Liver (tissue), 8 donors: ENCODE measurements at regions not wholly inside any gene's neighbourhood (a gene's known extent, or its start where the extent isn't known, plus 50 kb on each side); places are given as distances from the start of the nearest gene placed in this dataset.

Source experiments
- DNase-seq: peaks from one replicate; pipeline ENCODE4 v3.0.0-alpha.2; 2017; ENCODE audit warnings: low spot score
- H3K27ac ChIP-seq, 2 donors: one replicate each; pipeline ENCODE4 v1.7.0; 2013; ENCODE audit warnings: inconsistent platforms in 2 of 2, low read length in 2 of 2, control low read depth in 1 of 2, low read depth in 1 of 2, mild to moderate bottlenecking in 1 of 2
- H3K27me3 ChIP-seq, 4 donors: one replicate each; pipeline versions ENCODE4 v1.6.1 to v1.7.0; 2013; ENCODE audit warnings: low read length in 3 of 4, inconsistent platforms in 1 of 4, mild to moderate bottlenecking in 1 of 4, moderate library complexity in 1 of 4; ENCODE audit not compliant: control insufficient read depth in 4 of 4, insufficient read depth in 4 of 4
- H3K36me3 ChIP-seq, 4 donors: one replicate each; pipeline versions ENCODE4 v1.6.1 to v1.7.0; 2013; ENCODE audit warnings: low read length in 3 of 4, mild to moderate bottlenecking in 3 of 4, low read depth in 1 of 4, moderate library complexity in 1 of 4; ENCODE audit not compliant: control insufficient read depth in 4 of 4, insufficient read depth in 3 of 4
- H3K4me1 ChIP-seq, 4 donors: one replicate each; pipeline versions ENCODE4 v1.6.1 to v1.7.0; 2013; ENCODE audit warnings: low read length in 3 of 4, mild to moderate bottlenecking in 3 of 4, moderate library complexity in 1 of 4; ENCODE audit not compliant: control insufficient read depth in 4 of 4, insufficient read depth in 4 of 4
- H3K4me3 ChIP-seq, 3 donors: one replicate each; pipeline versions ENCODE4 v1.6.1 to v1.7.0; 2013; ENCODE audit warnings: low read length in 3 of 3, control low read depth in 1 of 3, low read depth in 1 of 3, mild to moderate bottlenecking in 1 of 3
- H3K9ac ChIP-seq, 2 donors: one replicate each; pipeline ENCODE4 v1.7.0; 2013; ENCODE audit warnings: low read length in 2 of 2, mild to moderate bottlenecking in 2 of 2, moderate library complexity in 2 of 2, control low read depth in 1 of 2, low read depth in 1 of 2
- H3K9me3 ChIP-seq, 4 donors: one replicate each; pipeline versions ENCODE4 v1.6.1 to v1.7.0; 2013; ENCODE audit warnings: low read length in 3 of 4; ENCODE audit not compliant: control insufficient read depth in 4 of 4
- ATF3 ChIP-seq: IDR thresholded peaks from 2 replicates; pipeline ENCODE4 v1.6.1; 2016; ENCODE audit warnings: antibody characterized with exemption
- CTCF ChIP-seq: fragments of 150-350 bp; IDR thresholded peaks from 2 replicates; pipeline ENCODE4 v1.5.1; 2017; ENCODE audit warnings: improper control_type of control experiment, low read depth, low read length; ENCODE audit not compliant: missing input control
- EGR1 ChIP-seq, 2 donors: IDR thresholded peaks; 2 replicates each; pipeline ENCODE4 v1.6.1; 2016 to 2018; ENCODE audit warnings: antibody characterized with exemption in 2 of 2, low read depth in 2 of 2
- FOXA2 ChIP-seq: IDR thresholded peaks from 2 replicates; pipeline ENCODE4 v1.6.1; 2016; ENCODE audit warnings: antibody characterized with exemption
- GABPA ChIP-seq, 2 donors: IDR thresholded peaks in 1 of 2; conservative IDR thresholded peaks in 1 of 2; 2 replicates each; pipeline ENCODE4 v1.6.1; 2016; ENCODE audit warnings: antibody characterized with exemption in 2 of 2, mild to moderate bottlenecking in 1 of 2, moderate library complexity in 1 of 2
- HNF4A ChIP-seq, 2 donors: conservative IDR thresholded peaks; 2 replicates each; pipeline ENCODE4 v1.6.1; 2016; ENCODE audit warnings: antibody characterized with exemption in 2 of 2, mild to moderate bottlenecking in 2 of 2
- HNF4G ChIP-seq: IDR thresholded peaks from 2 replicates; pipeline ENCODE4 v1.6.1; 2016; ENCODE audit warnings: antibody characterized with exemption
- JUND ChIP-seq, 2 donors: IDR thresholded peaks; 2 replicates each; pipeline ENCODE4 v1.6.1; 2016; ENCODE audit warnings: antibody characterized with exemption in 2 of 2
- MAX ChIP-seq: IDR thresholded peaks from 2 replicates; pipeline ENCODE4 v1.6.1; 2016; ENCODE audit warnings: antibody characterized with exemption
- RAD21 ChIP-seq, 2 donors: IDR thresholded peaks; 2 replicates each; pipeline ENCODE4 v1.6.1; 2016; ENCODE audit warnings: antibody characterized with exemption in 2 of 2, mild to moderate bottlenecking in 2 of 2
- REST ChIP-seq: IDR thresholded peaks from 2 replicates; pipeline ENCODE4 v1.6.1; 2016; ENCODE audit warnings: antibody characterized with exemption, mild to moderate bottlenecking
- RXRA ChIP-seq, 2 donors: IDR thresholded peaks; 2 replicates each; pipeline ENCODE4 v1.6.1; 2017 to 2018; ENCODE audit warnings: antibody characterized with exemption in 2 of 2, mild to moderate bottlenecking in 1 of 2
- SP1 ChIP-seq: IDR thresholded peaks from 2 replicates; pipeline ENCODE4 v1.6.1; 2018; ENCODE audit warnings: antibody characterized with exemption, mild to moderate bottlenecking
- TAF1 ChIP-seq: conservative IDR thresholded peaks from 2 replicates; pipeline ENCODE4 v1.6.1; 2016; ENCODE audit warnings: antibody characterized with exemption, mild to moderate bottlenecking
- YY1 ChIP-seq: IDR thresholded peaks from 2 replicates; pipeline ENCODE4 v1.6.1; 2016; ENCODE audit warnings: antibody characterized with exemption, mild to moderate bottlenecking
- WGBS: extraction: QIAGEN DNeasy Blood & Tissue Kit; methylation state at CpG from one replicate; pipeline ENCODE4 v1.1.7; 2013; 5-methylcytosine and 5-hydroxymethylcytosine counted together
- donor health status: healthy.
- donor health status: healthy.
- donor health status: healthy.
- donor health status: healthy.
- donor health status: healthy.

- no peak for TF ChIP-seq FOXA2
- no peak for TF ChIP-seq EGR1 (IDR thresholded peaks at IDR 0.05; ENCODE audit: low read depth in 2 of 2)
- no peak for TF ChIP-seq JUND (IDR thresholded peaks at IDR 0.05)
- TF ChIP-seq HNF4G: no peak
- TF ChIP-seq MAX: no peak
- no peak for TF ChIP-seq RXRA (IDR thresholded peaks at IDR 0.05)
Measured at GRCh38 chr7:131778601-131779000, 222.2 kb upstream of the PODXL start (continued).

- DNase-seq: no peak
- Histone ChIP-seq H3K4me1 (no peaks in the 10 kb centered on the region), H3K27ac (no peak overlapping the region), H3K27me3 (no peaks in the 10 kb centered on the region), H3K9ac (no peak overlapping the region), H3K4me3 (no peak overlapping the region), H3K36me3 (no peaks in the 10 kb centered on the region), H3K9me3 (no peaks in the 10 kb centered on the region)
- 56% methylated on average over 10 of the region's 10 CpGs for WGBS
- no peak for TF ChIP-seq FOXA2
Measured at GRCh38 chr7:131774419-131775220, 218.2 kb upstream of the PODXL start.

- Histone ChIP-seq H3K4me3 (no peak overlapping the region), H3K4me1 (no peaks in the 10 kb centered on the region), H3K36me3 (no peaks in the 10 kb centered on the region), H3K9me3 (no peaks in the 10 kb centered on the region), H3K27me3 (no peaks in the 10 kb centered on the region), H3K9ac (no peak overlapping the region), H3K27ac (no peak overlapping the region)
- TF ChIP-seq SP1 (no peak), FOXA2 (no peak), ATF3 (no peak), TAF1 (no peak), HNF4G (no peak), MAX (no peak), RXRA (IDR thresholded peaks at IDR 0.05) (no peak), REST (no peak), CTCF (no peak), RAD21 (IDR thresholded peaks at IDR 0.05) (no peak), YY1 (no peak), EGR1 (IDR thresholded peaks at IDR 0.05; ENCODE audit: low read depth in 2 of 2) (no peak), HNF4A (conservative IDR thresholded peaks at IDR 0.05) (no peak), JUND (IDR thresholded peaks at IDR 0.05) (no peak), GABPA (IDR thresholded peaks at IDR 0.05 in 1 of 2, conservative IDR thresholded peaks at IDR 0.05 in 1 of 2) (no peak)
- 28% methylated on average over 2 of the region's 2 CpGs for WGBS
- DNase-seq: no peak
Measured at GRCh38 chr7:131773413-131773812, 217.0 kb upstream of the PODXL start.
